ENCODE measurements at regions not wholly inside any gene's neighbourhood (a gene's known extent, or its start where the extent isn't known, plus 50 kb on each side); places are given as distances from the start of the nearest gene placed in this dataset.

DNA sequence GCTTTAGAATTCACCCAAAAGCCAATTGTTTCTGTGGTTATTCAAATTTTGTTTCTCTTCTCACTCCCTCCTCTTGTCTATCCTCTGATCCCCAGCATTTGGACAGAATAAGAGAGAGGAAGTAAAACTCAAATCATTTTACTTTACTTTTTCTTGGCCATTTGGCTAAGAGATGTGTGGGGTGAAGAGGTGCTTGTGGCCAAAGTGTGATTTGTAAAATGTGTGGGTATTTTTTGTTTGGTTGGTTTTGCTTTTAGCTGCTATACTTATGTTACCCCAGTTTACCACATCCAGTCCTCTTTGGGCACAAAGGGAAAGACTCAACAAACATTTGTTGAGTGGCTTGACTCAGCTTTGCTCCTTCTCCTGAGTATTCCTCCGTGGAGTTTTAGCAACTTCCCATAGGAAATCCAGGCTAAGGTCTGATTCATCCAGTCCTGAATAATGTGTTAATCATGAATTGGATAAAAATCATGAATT, 109.1 kb upstream of the CYP1B1 start:
- no peaks in the 10 kb centered on the region for H3K27me3 ChIP-seq (ENCODE audit: insufficient read depth, low read length)
- no peak for FAIRE-seq
- H3K4me2 ChIP-seq (ENCODE audit: low read length) = no peak overlapping the region
- Mint-ChIP-seq H3K27me3 (ENCODE audit: low read depth, unreplicated experiment) (no peaks in the 10 kb centered on the region), H3K4me1 (ENCODE audit: low read depth, unreplicated experiment) (peaks cover 17% of the 10 kb centered on the region), H3K9me3 (ENCODE audit: unreplicated experiment) (peaks cover 6% of the 10 kb centered on the region), H3K27ac (ENCODE audit: unreplicated experiment) (no peak overlapping the region), H3K36me3 (ENCODE audit: low read depth, unreplicated experiment) (no peaks in the 10 kb centered on the region), H3K4me3 (ENCODE audit: unreplicated experiment) (no peak overlapping the region)
- H3K9ac ChIP-seq (ENCODE audit: low read length) = no peak overlapping the region
- no peaks in the 10 kb centered on the region for H3K36me3 ChIP-seq (ENCODE audit: insufficient read depth, low read length)
- H3K27ac ChIP-seq (ENCODE audit: low read depth, low read length) = no peak overlapping the region
- no peak for TF ChIP-seq EZH2 (IDR thresholded peaks at IDR 0.05; ENCODE audit: insufficient read depth, low read length)
- TF ChIP-seq, protein P1, sequence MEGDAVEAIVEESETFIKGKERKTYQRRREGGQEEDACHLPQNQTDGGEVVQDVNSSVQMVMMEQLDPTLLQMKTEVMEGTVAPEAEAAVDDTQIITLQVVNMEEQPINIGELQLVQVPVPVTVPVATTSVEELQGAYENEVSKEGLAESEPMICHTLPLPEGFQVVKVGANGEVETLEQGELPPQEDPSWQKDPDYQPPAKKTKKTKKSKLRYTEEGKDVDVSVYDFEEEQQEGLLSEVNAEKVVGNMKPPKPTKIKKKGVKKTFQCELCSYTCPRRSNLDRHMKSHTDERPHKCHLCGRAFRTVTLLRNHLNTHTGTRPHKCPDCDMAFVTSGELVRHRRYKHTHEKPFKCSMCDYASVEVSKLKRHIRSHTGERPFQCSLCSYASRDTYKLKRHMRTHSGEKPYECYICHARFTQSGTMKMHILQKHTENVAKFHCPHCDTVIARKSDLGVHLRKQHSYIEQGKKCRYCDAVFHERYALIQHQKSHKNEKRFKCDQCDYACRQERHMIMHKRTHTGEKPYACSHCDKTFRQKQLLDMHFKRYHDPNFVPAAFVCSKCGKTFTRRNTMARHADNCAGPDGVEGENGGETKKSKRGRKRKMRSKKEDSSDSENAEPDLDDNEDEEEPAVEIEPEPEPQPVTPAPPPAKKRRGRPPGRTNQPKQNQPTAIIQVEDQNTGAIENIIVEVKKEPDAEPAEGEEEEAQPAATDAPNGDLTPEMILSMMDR (IDR thresholded peaks at IDR 0.05; ENCODE audit: insufficient read depth, low read depth, low read length) = no peak
- peak; percentile 73 for DNase-seq (ENCODE audit: low read depth)
- H2AFZ ChIP-seq (ENCODE audit: low read depth, low read length) = no peak overlapping the region
- no peaks in the 10 kb centered on the region for H3K9me3 ChIP-seq (ENCODE audit: insufficient read depth, low read depth, low read length)
- no peak overlapping the region for H3K4me3 ChIP-seq (ENCODE audit: insufficient read depth, low read depth, low read length)
- no peaks in the 10 kb centered on the region for H3K79me2 ChIP-seq (ENCODE audit: insufficient read depth, low read length)
- H3K4me1 ChIP-seq (ENCODE audit: insufficient read depth, low read length) = peaks cover 4% of the 10 kb centered on the region
- H4K20me1 ChIP-seq (ENCODE audit: insufficient read depth, low read length) = no peaks in the 10 kb centered on the region

DNA sequence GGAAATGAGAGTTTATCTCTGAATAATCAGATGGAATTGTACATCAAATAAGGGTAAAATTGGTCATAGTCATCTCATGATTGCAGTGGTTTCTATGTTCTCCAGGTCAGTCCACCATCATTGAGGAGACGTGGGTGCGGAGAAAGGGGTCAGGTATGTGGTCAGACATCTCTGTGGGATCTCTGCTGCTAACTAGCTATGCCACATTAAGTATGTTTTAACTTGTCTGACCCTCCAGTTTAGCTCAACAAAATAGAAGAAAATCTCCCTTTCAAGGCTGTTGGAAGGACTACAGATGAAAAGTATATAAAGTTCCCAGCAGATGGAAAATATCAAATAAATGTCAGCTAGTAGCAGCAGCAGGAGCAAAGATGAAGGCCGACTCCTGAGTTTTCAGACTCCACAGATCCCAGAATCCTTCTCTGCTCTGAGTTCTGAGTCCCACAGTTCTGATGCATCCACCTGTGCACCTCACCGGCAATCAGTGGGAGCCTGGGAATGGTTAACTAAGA, 106.6 kb upstream of the CYP1B1 start:
- H3K79me2 ChIP-seq (ENCODE audit: insufficient read depth, low read length) = no peaks in the 10 kb centered on the region
- no peak overlapping the region for H3K9ac ChIP-seq (ENCODE audit: low read length)
- H3K9me3 ChIP-seq (ENCODE audit: insufficient read depth, low read depth, low read length) = no peaks in the 10 kb centered on the region
- no peaks in the 10 kb centered on the region for H4K20me1 ChIP-seq (ENCODE audit: insufficient read depth, low read length)
- Mint-ChIP-seq H3K9me3 (ENCODE audit: unreplicated experiment) (peaks cover 8% of the 10 kb centered on the region), H3K27ac (ENCODE audit: unreplicated experiment) (no peak overlapping the region), H3K36me3 (ENCODE audit: low read depth, unreplicated experiment) (no peaks in the 10 kb centered on the region), H3K27me3 (ENCODE audit: low read depth, unreplicated experiment) (no peaks in the 10 kb centered on the region), H3K4me1 (ENCODE audit: low read depth, unreplicated experiment) (peaks cover 31% of the 10 kb centered on the region), H3K4me3 (ENCODE audit: unreplicated experiment) (no peak overlapping the region)
- H3K27me3 ChIP-seq (ENCODE audit: insufficient read depth, low read length) = no peaks in the 10 kb centered on the region
- H3K4me3 ChIP-seq (ENCODE audit: insufficient read depth, low read depth, low read length) = no peak overlapping the region
- peaks cover 17% of the 10 kb centered on the region for H3K4me1 ChIP-seq (ENCODE audit: insufficient read depth, low read length)
- DNase-seq (ENCODE audit: low read depth) (no peak), FAIRE-seq (no peak)
- no peak overlapping the region for H3K4me2 ChIP-seq (ENCODE audit: low read length)
- no peak for TF ChIP-seq EZH2 (IDR thresholded peaks at IDR 0.05; ENCODE audit: insufficient read depth, low read length)
- TF ChIP-seq, protein P1 (IDR thresholded peaks at IDR 0.05; ENCODE audit: insufficient read depth, low read depth, low read length) = no peak
- H3K27ac ChIP-seq (ENCODE audit: low read depth, low read length) = no peak overlapping the region
- no peak overlapping the region for H2AFZ ChIP-seq (ENCODE audit: low read depth, low read length)
- no peaks in the 10 kb centered on the region for H3K36me3 ChIP-seq (ENCODE audit: insufficient read depth, low read length)

DNA sequence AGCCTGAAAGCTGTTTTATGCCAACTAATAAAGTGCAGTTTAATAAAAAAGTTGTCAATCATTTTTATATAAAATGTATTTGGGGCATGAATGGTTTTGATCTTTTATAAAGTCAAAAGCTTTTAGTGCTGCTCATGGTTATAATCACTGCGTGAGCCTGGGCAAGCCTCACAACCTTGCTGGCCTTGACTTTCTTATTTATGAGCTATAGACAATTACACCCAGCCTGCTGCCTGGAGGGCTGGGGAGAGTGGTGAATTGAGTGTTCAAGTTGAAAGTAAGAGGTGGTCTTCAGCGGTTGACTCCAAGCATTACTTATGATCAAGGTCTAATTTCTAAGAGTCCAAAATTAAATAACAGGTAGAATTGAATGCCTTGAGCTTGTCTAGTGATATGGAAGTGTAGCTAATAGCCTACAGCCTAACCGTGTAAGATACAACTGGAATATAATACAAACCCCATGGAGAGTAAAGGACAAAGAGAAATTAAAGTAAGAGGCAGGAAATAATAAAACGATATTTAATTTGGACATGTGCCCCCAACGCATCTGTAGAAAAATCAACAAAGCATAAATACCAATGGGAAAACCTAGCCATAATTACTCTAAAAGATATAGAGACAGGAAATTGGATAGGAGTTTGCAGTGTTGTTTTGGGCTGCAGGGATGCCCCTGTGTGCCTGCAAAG, 106.0 kb upstream of the CYP1B1 start:
- Histone ChIP-seq H3K79me2 (ENCODE audit: insufficient read depth, low read length) (no peaks in the 10 kb centered on the region), H3K27ac (ENCODE audit: low read depth, low read length) (no peak overlapping the region), H3K9me3 (ENCODE audit: insufficient read depth, low read depth, low read length) (no peaks in the 10 kb centered on the region), H3K4me1 (ENCODE audit: insufficient read depth, low read length) (peaks cover 17% of the 10 kb centered on the region), H3K27me3 (ENCODE audit: insufficient read depth, low read length) (no peaks in the 10 kb centered on the region), H3K36me3 (ENCODE audit: insufficient read depth, low read length) (no peaks in the 10 kb centered on the region), H2AFZ (ENCODE audit: low read depth, low read length) (no peak overlapping the region), H4K20me1 (ENCODE audit: insufficient read depth, low read length) (no peaks in the 10 kb centered on the region), H3K4me3 (ENCODE audit: insufficient read depth, low read depth, low read length) (no peak overlapping the region), H3K9ac (ENCODE audit: low read length) (no peak overlapping the region), H3K4me2 (ENCODE audit: low read length) (no peak overlapping the region)
- H3K4me3 Mint-ChIP-seq (ENCODE audit: unreplicated experiment) = no peak overlapping the region
- H3K9me3 Mint-ChIP-seq (ENCODE audit: unreplicated experiment) = peaks cover 8% of the 10 kb centered on the region
- peaks cover 34% of the 10 kb centered on the region for H3K4me1 Mint-ChIP-seq (ENCODE audit: low read depth, unreplicated experiment)
- no peaks in the 10 kb centered on the region for H3K27me3 Mint-ChIP-seq (ENCODE audit: low read depth, unreplicated experiment)
- no peak for FAIRE-seq
- no peak overlapping the region for H3K27ac Mint-ChIP-seq (ENCODE audit: unreplicated experiment)
- TF ChIP-seq, protein P1 (IDR thresholded peaks at IDR 0.05; ENCODE audit: insufficient read depth, low read depth, low read length) = no peak
- TF ChIP-seq EZH2 (IDR thresholded peaks at IDR 0.05; ENCODE audit: insufficient read depth, low read length) = no peak
- no peaks in the 10 kb centered on the region for H3K36me3 Mint-ChIP-seq (ENCODE audit: low read depth, unreplicated experiment)
- DNase-seq (ENCODE audit: low read depth) = no peak
